CD4-positive, alpha-beta memory T cell (primary cell): ENCODE measurements at regions not wholly inside any gene's neighbourhood (a gene's known extent, or its start where the extent isn't known, plus 50 kb on each side); places are given as distances from the start of the nearest gene placed in this dataset.
"Not testable (repeated sequence)": the region's sequence is repeated elsewhere in the genome, so short reads cannot be mapped to it uniquely, and the experiment has no call there.

ENCODE experiments used
- CTCF ChIA-PET: fragments of 350-600 bp; sonication (Branson Sonifier 250); formaldehyde crosslinking; loops from one replicate; lab custom pipeline; 2021; ENCODE audit warnings: inconsistent platforms; ENCODE audit not compliant: partially characterized antibody; lab: Charles Lee
- POLR2A ChIA-PET: fragments of 350-600 bp; sonication (Branson Sonifier 250); formaldehyde crosslinking; loops from one replicate; lab custom pipeline; 2021; ENCODE audit not compliant: partially characterized antibody; lab: Charles Lee
- DNase-seq, 5 donors: peaks; one replicate each; pipeline versions ENCODE4 v3.0.0 to v3.0.0-alpha.2; 2020 to 2022; ENCODE audit warnings: mixed read lengths in 1 of 5
- H3K27ac ChIP-seq: one replicate; pipeline ENCODE4 v1.7.0; 2013; ENCODE audit warnings: low read depth, low read length
- H3K27me3 ChIP-seq: 2 replicates; pipeline ENCODE4 v1.7.0; 2013; ENCODE audit warnings: mild to moderate bottlenecking, low read length, moderate library complexity; ENCODE audit not compliant: insufficient read depth
- H3K36me3 ChIP-seq: 2 replicates; pipeline ENCODE4 v1.7.0; 2013; ENCODE audit warnings: mild to moderate bottlenecking, low read length, moderate library complexity; ENCODE audit not compliant: insufficient read depth
- H3K4me1 ChIP-seq: 2 replicates; pipeline ENCODE4 v1.7.0; 2013; ENCODE audit warnings: mild to moderate bottlenecking, low read length, moderate library complexity; ENCODE audit not compliant: insufficient read depth
- H3K4me3 ChIP-seq, 2 donors: one replicate each; pipeline ENCODE4 v1.7.0; 2013; ENCODE audit warnings: low read length in 2 of 2, mild to moderate bottlenecking in 1 of 2
- H3K9me3 ChIP-seq, 2 donors: one replicate each; pipeline ENCODE4 v1.7.0; 2013; ENCODE audit warnings: low read length in 2 of 2, control low read depth in 1 of 2; ENCODE audit not compliant: control insufficient read depth in 1 of 2
- H3K27ac Mint-ChIP-seq, 7 donors: one replicate each; pipeline ENCODE4 v1.8.0; 2020 to 2021; ENCODE audit warnings: mixed read lengths in 7 of 7, mild to moderate bottlenecking in 6 of 7, inconsistent platforms in 3 of 7, moderate library complexity in 3 of 7
- H3K27me3 Mint-ChIP-seq, 2 donors: one replicate each; pipeline ENCODE4 v1.8.0; 2020 to 2021; ENCODE audit warnings: mixed read lengths in 2 of 2
- H3K36me3 Mint-ChIP-seq, 2 donors: one replicate each; pipeline ENCODE4 v1.8.0; 2020 to 2021; ENCODE audit warnings: mixed read lengths in 2 of 2, inconsistent platforms in 1 of 2, mild to moderate bottlenecking in 1 of 2
- H3K4me1 Mint-ChIP-seq, 4 donors: one replicate each; pipeline ENCODE4 v1.8.0; 2020 to 2021; ENCODE audit warnings: mixed read lengths in 4 of 4, mild to moderate bottlenecking in 1 of 4
- H3K4me3 Mint-ChIP-seq, 8 donors: one replicate each; pipeline ENCODE4 v1.8.0; 2020 to 2021; ENCODE audit warnings: mixed read lengths in 8 of 8, mild to moderate bottlenecking in 7 of 8, moderate library complexity in 6 of 8, inconsistent platforms in 3 of 8
- H3K9me3 Mint-ChIP-seq, 8 donors: one replicate each; pipeline ENCODE4 v1.8.0; 2020 to 2021; ENCODE audit warnings: mixed read lengths in 8 of 8, mild to moderate bottlenecking in 5 of 8, inconsistent platforms in 3 of 8, moderate library complexity in 1 of 8
- intact Hi-C: fragments of 100-400 bp; cut with micrococcal nuclease; formaldehyde crosslinking; loops from one replicate; pipeline ENCODE4 v1.15.1; 2023

DNA sequence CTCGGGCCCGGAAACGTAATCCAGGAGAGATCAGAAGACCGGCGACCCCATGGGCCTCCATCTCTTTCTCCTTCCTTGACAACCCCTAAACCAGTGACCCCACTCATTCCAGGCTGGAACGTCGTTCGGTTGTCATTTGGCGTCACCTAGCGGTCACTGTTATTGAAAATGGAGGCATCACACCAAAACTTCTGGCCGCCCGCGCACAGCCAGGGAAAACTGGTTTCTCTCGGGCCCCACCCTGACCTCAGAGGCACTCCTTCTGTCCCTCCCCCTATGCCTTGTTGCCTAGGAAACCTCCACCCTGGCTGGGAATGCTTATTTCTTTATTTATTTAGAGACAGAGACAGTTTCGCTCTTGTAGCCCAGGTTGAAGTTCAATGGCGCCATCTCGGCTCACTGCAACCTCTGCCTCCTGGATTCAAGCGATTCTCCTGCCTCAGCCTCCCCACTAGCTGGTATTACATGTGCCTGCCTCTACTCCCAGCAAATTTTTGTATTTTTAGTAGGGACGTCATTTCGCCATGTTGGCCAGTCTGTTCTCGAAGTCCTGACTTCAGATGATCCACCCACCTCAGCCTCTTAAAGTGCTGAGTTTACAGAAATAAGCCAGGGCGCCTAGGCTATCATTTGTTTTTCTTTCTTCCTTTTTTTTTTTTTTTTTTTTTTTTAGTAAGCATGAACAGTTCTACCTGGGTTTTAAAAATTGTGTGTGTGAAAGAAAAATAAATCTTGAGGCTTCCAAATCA is 2144.1 kb upstream of the TPTE start:
- H3K4me1 Mint-ChIP-seq, H3K9me3 Mint-ChIP-seq, H3K9me3 ChIP-seq, H3K27me3 ChIP-seq, intact Hi-C loops, H3K27me3 Mint-ChIP-seq, H3K36me3 Mint-ChIP-seq, H3K4me3 ChIP-seq, H3K4me3 Mint-ChIP-seq, POLR2A ChIA-PET, H3K27ac Mint-ChIP-seq, CTCF ChIA-PET, DNase-seq, H3K4me1 ChIP-seq, H3K36me3 ChIP-seq, H3K27ac ChIP-seq: not testable (repeated sequence)

DNA sequence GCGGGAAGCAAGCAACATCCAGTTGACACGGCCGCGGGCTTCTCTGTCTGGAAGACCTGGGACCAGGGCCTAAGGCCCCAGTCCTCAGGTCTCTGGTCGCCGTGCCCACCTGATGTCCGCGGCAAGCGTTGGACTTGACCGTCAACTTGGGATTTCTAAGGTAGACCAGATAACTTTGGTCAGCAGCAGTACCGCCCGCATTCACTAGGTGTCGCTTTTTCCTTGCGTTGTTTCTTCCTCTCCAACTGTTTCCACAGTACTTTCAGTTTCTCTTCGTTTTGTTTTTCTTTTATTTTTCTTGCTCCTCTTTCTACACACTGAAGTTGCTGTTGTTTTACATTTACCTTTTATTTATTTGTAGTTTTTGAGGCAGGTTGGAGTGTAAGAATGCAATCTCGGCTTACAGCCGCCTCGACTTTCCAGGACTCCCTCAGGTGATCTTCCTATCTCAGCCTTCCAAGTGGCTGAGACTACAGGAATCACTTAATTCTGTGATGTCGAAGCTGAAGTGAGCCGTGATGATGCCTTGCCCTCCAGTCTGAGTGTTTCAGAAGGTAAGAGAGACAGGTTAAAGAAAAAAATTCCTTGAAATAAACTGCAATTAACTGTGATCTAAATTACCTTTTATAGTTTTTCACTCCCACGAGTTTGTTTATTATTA is 2140.8 kb upstream of the TPTE start:
- H3K4me3 Mint-ChIP-seq, DNase-seq, H3K27ac Mint-ChIP-seq, H3K36me3 ChIP-seq, H3K27me3 ChIP-seq, H3K27me3 Mint-ChIP-seq, POLR2A ChIA-PET, H3K4me3 ChIP-seq, H3K4me1 ChIP-seq, H3K9me3 Mint-ChIP-seq, H3K9me3 ChIP-seq, CTCF ChIA-PET, H3K36me3 Mint-ChIP-seq, intact Hi-C loops, H3K27ac ChIP-seq, H3K4me1 Mint-ChIP-seq: not testable (repeated sequence)

DNA sequence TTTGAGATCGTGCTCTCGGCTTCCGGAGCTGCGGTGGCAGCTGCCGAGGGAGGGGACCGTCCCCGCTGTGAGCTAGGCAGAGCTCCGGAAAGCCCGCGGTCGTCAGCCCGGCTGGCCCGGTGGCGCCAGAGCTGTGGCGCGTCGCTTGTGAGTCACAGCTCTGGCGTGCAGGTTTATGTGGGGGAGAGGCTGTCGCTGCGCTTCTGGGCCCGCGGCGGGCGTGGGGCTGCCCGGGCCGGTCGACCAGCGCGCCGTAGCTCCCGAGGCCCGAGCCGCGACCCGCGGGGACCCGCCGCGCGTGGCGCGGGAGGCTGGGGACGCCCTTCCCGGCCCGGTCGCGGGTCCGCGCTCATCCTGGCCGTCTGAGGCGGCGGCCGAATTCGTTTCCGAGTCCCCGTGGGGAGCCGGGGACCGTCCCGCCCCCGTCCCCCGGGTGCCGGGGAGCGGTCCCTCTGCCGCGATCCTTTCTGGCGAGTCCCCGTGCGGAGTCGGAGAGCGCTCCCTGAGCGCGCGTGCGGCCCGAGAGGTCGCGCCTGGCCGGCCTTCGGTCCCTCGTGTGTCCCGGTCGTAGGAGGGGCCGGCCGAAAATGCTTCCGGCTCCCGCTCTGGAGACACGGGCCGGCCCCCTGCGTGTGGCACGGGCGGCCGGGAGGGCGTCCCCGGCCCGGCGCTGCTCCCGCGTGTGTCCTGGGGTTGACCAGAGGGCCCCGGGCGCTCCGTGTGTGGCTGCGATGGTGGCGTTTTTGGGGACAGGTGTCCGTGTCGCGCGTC is 2133.0 kb upstream of the TPTE start:
- H3K27me3 ChIP-seq, H3K4me1 ChIP-seq, H3K36me3 Mint-ChIP-seq, H3K4me3 Mint-ChIP-seq, intact Hi-C loops, H3K27ac Mint-ChIP-seq, H3K27ac ChIP-seq, H3K36me3 ChIP-seq, CTCF ChIA-PET, DNase-seq, H3K9me3 ChIP-seq, H3K9me3 Mint-ChIP-seq, H3K4me1 Mint-ChIP-seq, POLR2A ChIA-PET, H3K27me3 Mint-ChIP-seq, H3K4me3 ChIP-seq: not testable (repeated sequence)

DNA sequence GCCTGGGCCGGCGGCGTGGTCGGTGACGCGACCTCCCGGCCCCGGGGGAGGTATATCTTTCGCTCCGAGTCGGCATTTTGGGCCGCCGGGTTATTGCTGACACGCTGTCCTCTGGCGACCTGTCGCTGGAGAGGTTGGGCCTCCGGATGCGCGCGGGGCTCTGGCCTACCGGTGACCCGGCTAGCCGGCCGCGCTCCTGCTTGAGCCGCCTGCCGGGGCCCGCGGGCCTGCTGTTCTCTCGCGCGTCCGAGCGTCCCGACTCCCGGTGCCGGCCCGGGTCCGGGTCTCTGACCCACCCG is 2132.5 kb upstream of the TPTE start:
- H3K27ac Mint-ChIP-seq, H3K9me3 Mint-ChIP-seq, DNase-seq, H3K4me3 ChIP-seq, H3K27me3 ChIP-seq, intact Hi-C loops, H3K4me1 ChIP-seq, H3K27ac ChIP-seq, H3K4me3 Mint-ChIP-seq, H3K9me3 ChIP-seq, H3K36me3 Mint-ChIP-seq, POLR2A ChIA-PET, H3K27me3 Mint-ChIP-seq, H3K36me3 ChIP-seq, CTCF ChIA-PET, H3K4me1 Mint-ChIP-seq: not testable (repeated sequence)

DNA sequence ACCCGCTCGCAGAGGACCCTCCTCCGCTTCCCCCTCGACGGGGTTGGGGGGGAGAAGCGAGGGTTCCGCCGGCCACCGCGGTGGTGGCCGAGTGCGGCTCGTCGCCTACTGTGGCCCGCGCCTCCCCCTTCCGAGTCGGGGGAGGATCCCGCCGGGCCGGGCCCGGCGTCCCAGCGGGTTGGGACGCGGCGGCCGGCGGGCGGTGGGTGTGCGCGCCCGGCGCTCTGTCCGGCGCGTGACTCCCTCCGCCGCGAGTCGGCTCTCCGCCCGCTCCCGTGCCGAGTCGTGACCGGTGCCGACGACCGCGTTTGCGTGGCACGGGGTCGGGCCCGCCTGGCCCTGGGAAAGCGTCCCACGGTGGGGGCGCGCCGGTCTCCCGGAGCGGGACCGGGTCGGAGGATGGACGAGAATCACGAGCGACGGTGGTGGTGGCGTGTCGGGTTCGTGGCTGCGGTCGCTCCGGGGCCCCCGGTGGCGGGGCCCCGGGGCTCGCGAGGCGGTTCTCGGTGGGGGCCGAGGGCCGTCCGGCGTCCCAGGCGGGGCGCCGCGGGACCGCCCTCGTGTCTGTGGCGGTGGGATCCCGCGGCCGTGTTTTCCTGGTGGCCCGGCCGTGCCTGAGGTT is 2130.7 kb upstream of the TPTE start:
- POLR2A ChIA-PET, H3K9me3 ChIP-seq, H3K27me3 ChIP-seq, H3K4me3 ChIP-seq, H3K27ac ChIP-seq, H3K36me3 Mint-ChIP-seq, DNase-seq, H3K27ac Mint-ChIP-seq, H3K9me3 Mint-ChIP-seq, intact Hi-C loops, H3K27me3 Mint-ChIP-seq, CTCF ChIA-PET, H3K4me1 Mint-ChIP-seq, H3K4me1 ChIP-seq, H3K36me3 ChIP-seq, H3K4me3 Mint-ChIP-seq: not testable (repeated sequence)

DNA sequence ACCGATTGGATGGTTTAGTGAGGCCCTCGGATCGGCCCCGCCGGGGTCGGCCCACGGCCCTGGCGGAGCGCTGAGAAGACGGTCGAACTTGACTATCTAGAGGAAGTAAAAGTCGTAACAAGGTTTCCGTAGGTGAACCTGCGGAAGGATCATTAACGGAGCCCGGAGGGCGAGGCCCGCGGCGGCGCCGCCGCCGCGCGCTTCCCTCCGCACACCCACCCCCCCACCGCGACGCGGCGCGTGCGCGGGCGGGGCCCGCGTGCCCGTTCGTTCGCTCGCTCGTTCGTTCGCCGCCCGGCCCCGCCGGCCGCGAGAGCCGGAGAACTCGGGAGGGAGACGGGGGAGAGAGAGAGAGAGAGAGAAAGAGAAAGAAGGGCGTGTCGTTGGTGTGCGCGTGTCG is 2127.0 kb upstream of the TPTE start:
- H3K27ac ChIP-seq, H3K36me3 Mint-ChIP-seq, DNase-seq, POLR2A ChIA-PET, H3K36me3 ChIP-seq, H3K27me3 Mint-ChIP-seq, intact Hi-C loops, CTCF ChIA-PET, H3K27me3 ChIP-seq, H3K4me1 ChIP-seq, H3K9me3 ChIP-seq, H3K4me3 ChIP-seq, H3K27ac Mint-ChIP-seq, H3K9me3 Mint-ChIP-seq, H3K4me3 Mint-ChIP-seq, H3K4me1 Mint-ChIP-seq: not testable (repeated sequence)

DNA sequence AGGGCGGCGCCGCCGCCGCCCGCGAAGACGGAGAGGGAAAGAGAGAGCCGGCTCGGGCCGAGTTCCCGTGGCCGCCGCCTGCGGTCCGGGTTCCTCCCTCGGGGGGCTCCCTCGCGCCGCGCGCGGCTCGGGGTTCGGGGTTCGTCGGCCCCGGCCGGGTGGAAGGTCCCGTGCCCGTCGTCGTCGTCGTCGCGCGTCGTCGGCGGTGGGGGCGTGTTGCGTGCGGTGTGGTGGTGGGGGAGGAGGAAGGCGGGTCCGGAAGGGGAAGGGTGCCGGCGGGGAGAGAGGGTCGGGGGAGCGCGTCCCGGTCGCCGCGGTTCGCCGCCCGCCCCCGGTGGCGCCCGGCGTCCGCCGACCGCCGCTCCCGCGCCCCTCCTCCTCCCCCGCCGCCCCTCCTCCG is 2125.4 kb upstream of the TPTE start:
- H3K27ac Mint-ChIP-seq, CTCF ChIA-PET, POLR2A ChIA-PET, H3K9me3 ChIP-seq, intact Hi-C loops, H3K27me3 Mint-ChIP-seq, H3K36me3 Mint-ChIP-seq, H3K4me3 ChIP-seq, H3K4me1 Mint-ChIP-seq, H3K9me3 Mint-ChIP-seq, H3K27ac ChIP-seq, H3K27me3 ChIP-seq, H3K36me3 ChIP-seq, DNase-seq, H3K4me1 ChIP-seq, H3K4me3 Mint-ChIP-seq: not testable (repeated sequence)
